Activated CD4-positive, alpha-beta T cell treated with anti-CD3 and anti-CD28 coated beads, Interleukin-2, amount 50 U/mL, for 24 hours (primary cell): ENCODE measurements at regions not wholly inside any gene's neighbourhood (a gene's known extent, or its start where the extent isn't known, plus 50 kb on each side); places are given as distances from the start of the nearest gene placed in this dataset.

ENCODE experiments used
- DNase-seq, 2 donors: peaks; one replicate each; pipeline ENCODE4 v3.0.0-alpha.2; 2020; ENCODE audit warnings: low read depth in 1 of 2, low spot score in 1 of 2

DNA sequence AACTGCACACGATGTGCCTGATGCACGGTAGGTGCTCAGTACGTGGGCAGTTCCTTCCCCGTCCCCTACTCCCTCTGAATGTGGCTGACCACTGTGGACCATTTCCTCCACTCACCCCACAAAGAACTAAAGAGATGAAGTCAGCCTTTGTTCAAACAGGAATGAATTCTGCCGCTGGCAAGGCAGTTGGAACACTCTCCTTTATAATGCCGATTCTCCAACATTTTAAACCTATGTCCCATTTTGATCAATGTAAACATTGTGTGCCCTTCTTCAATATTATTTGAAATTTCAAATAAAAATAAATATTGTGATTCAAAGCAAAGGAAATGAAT, 57.5 kb upstream of the MEF2A start:
- DNase-seq, result no peak

DNA sequence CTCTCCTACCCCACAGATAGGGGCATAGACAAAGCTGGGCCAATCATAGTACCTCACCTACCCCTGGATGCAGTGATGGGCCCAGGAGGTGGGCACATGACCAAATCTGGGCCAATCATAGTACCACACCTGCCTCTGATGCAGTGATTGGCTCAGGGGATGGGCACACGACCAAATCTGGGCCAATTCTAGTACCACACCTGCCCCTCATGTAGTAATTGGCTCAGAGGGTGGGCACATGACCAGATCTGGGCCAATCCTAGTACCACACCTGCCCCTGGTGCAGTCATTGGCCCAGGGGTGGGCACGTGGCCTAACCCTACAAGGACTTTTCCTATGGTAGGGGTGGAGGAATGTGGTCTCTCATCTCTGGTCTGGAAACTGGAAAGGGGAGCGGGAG, 56.9 kb upstream of the MEF2A start:
- DNase-seq, result no peak

DNA sequence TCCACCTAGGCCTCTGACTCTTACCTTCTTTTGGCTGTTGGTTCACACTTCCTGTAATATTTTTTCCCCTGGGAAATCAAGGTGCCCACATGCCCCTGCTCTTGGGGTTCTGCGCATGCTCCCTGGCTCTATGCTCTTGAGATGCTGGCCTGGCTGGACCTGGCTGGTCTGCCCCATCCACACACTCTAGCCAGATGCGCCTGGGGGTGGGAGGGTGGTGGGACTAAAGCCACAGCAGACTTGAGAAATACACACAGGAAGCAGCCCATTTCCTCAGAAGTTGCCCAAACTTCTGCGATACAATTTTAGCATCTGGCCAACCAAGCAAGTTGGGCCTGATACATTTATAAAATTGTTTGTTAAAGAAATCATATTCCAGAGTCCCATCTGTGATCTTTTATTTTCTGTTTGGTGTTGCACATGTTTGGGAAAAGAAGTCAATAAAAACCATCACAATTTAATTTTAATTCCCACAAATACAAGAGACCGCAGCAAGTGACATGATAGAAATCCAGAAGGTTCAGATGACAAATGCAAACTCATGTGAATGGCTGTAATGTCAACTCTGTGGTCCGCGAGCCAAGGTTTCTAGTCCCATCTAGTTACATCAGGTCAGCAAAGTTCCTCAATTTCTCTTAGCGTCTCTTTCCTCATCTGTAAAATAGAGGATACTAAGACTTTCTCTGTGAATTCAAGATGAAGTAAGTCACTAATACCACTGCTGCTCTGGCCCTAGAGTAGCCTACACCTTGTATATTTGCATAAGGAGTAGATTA, 55.9 kb upstream of the MEF2A start:
- DNase-seq, result no peak

GRCh38 chr15:99511531-99511865, 54.3 kb upstream of the MEF2A start:
- DNase-seq, result no peak

DNA sequence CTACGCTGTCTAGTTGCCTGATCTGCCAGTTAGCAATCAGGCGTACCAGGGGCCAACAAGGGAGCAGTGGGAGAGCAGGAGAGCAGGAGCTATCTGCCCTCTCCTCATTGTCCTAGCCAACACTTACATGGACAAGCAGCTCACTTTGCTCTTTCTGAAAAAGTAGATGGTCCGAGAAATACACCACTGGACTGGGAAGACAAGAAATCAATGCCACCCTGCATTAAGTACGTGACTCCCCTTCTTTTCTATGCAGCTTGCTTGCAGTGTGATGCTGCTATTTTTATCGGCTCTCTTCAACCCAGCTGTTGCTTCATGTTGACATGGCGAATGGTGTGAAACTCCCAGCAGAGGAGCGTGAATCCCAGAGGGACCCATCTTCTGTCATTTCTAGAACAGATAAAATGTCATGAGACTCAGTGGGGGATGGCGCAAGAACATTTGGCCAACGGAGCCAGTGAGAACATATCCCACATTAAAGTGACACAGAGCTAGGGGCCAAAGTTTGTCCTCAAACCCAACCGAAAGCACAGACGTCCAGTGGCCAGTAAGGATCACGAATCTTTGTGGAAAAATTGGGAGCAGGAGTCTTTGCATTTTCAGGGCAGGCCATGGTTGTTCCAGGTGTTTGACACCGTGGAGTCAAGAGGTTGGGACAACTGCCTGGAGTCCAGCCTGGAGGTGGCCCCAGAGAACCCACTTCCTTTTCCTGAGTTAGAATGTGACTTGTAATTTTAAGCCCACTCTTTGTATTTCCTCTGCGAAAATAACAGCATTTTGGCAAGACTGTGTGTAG, 53.7 kb upstream of the MEF2A start:
- no peak for DNase-seq

DNA sequence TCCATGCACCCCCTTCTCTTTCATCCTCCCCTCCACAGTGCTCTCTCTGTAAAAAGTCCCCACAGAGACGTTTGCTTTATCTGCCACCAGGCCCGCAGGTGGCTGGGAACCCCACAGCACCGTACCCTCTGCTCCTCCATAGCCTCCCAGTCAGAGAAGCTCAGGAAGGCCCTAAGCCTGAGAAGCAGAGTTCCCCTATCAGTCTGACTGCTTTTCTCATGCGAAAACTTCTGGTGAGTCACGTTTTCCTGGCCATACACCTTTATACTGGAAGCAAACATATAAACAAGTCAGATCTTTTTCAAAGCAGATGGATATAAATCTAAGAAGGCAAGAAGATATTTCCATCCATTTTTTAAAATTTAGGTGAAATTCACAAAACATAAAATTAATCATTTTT, 51.5 kb upstream of the MEF2A start:
- no peak for DNase-seq
